Activated CD4-positive, alpha-beta T cell treated with anti-CD3 and anti-CD28 coated beads, Interleukin-2, amount 10 ng/mL, durations not matched to agents 24 days and 14 days (primary cell): ENCODE measurements at regions not wholly inside any gene's neighbourhood (a gene's known extent, or its start where the extent isn't known, plus 50 kb on each side); places are given as distances from the start of the nearest gene placed in this dataset.

Experiments
- DNase-seq: peaks from one replicate; pipeline ENCODE4 v3.0.0; 2022
- H3K27ac Mint-ChIP-seq: one replicate; pipeline ENCODE4 v1.8.0; 2022; ENCODE audit warnings: mild to moderate bottlenecking, mixed read lengths
- H3K27me3 Mint-ChIP-seq: one replicate; pipeline ENCODE4 v1.8.0; 2022; ENCODE audit warnings: mixed read lengths
- H3K36me3 Mint-ChIP-seq: one replicate; pipeline ENCODE4 v1.8.0; 2022; ENCODE audit warnings: low read depth, mild to moderate bottlenecking, mixed read lengths
- H3K4me1 Mint-ChIP-seq: one replicate; pipeline ENCODE4 v1.8.0; 2021; ENCODE audit warnings: mixed read lengths
- H3K4me3 Mint-ChIP-seq: one replicate; pipeline ENCODE4 v1.8.0; 2022; ENCODE audit warnings: mild to moderate bottlenecking, moderate library complexity, mixed read lengths
- H3K9me3 Mint-ChIP-seq: one replicate; pipeline ENCODE4 v1.8.0; 2021; ENCODE audit warnings: mixed read lengths
- intact Hi-C: fragments of 100-400 bp; cut with micrococcal nuclease; formaldehyde crosslinking; loops from one replicate; pipeline ENCODE4 v1.15.1; 2023

DNA sequence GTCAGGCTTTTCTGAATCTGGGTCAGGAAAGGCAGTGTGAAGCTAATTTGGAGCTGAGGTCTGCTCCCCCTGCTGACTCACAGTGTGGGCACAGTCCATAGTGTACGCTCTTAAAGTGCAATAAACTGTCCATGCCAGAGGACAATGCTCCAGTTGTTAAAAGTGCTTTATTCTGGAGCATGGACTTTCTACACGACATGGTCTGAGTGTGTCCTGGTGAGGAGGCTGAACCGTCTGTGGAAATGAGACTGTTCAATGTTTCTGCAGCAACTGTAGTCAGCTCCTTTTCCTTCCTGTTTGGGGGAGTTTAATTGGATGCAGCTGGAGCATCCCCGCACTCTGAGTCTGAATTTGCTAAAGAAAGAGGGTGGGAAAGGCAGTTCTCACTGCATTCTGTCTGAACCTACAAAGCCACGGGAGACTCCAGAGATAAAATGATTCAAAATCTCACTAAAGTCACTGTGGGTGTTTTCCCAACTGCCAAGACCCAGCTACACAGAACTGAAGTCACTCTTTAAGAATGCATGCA, 110.2 kb upstream of the TRIB2 start:
- DNase-seq: no peak
- H3K4me3 Mint-ChIP-seq: no peak overlapping the region
- peaks cover 9% of the 10 kb centered on the region for H3K4me1 Mint-ChIP-seq
- intact Hi-C loops: no loop called here
- H3K27ac Mint-ChIP-seq: no peak overlapping the region
- H3K9me3 Mint-ChIP-seq: peaks cover 11% of the 10 kb centered on the region
- H3K36me3 Mint-ChIP-seq: no peaks in the 10 kb centered on the region
- H3K27me3 Mint-ChIP-seq: peaks cover 10% of the 10 kb centered on the region

DNA sequence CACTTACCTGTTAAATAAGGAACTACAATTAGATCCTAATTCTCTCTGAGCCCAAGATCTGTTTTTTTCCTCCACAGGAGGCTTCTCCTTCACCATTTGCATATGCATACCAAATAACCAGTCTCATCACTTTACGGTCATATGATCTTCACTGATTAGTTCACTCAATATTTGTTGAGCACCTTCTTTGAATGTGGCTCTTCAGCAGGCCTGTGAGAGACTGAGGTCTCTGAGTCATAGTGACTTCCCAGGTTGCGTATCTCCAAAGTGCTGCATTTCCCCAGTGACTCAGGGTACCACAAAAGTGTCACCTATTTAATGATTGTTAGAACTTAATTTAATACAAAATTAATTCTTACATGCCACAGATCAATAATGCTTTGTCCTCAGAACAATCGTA, 108.8 kb upstream of the TRIB2 start:
- no peak overlapping the region for H3K27ac Mint-ChIP-seq
- no peak overlapping the region for H3K4me3 Mint-ChIP-seq
- peaks cover 9% of the 10 kb centered on the region for H3K4me1 Mint-ChIP-seq
- DNase-seq: no peak
- peaks cover 5% of the 10 kb centered on the region for H3K27me3 Mint-ChIP-seq
- H3K9me3 Mint-ChIP-seq: peaks cover 5% of the 10 kb centered on the region
- intact Hi-C loops: no loop called here
- H3K36me3 Mint-ChIP-seq: no peaks in the 10 kb centered on the region

DNA sequence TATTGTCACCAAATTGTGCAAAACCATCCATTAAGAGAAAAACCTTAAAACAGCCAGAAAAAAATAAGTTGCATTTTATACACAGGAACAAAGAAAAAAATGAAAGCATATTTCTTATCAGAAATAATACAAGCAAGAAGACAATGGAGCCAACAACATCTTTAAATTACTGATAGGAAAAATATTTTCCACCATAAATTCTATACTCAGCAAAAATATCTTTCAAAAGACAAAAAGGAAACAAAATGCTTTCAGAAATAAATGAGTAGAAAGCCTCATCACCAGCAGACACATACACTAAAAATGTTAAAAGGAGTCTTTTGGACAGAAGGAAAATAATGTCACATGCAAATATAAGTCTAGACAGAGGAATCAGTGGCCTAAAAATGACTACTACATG, 106.4 kb upstream of the TRIB2 start:
- Mint-ChIP-seq H3K27ac (no peak overlapping the region), H3K9me3 (peaks cover 8% of the 10 kb centered on the region), H3K36me3 (no peaks in the 10 kb centered on the region), H3K4me1 (peaks cover 11% of the 10 kb centered on the region), H3K4me3 (no peak overlapping the region), H3K27me3 (peaks cover 5% of the 10 kb centered on the region)
- intact Hi-C loops: no loop called here
- DNase-seq: no peak

DNA sequence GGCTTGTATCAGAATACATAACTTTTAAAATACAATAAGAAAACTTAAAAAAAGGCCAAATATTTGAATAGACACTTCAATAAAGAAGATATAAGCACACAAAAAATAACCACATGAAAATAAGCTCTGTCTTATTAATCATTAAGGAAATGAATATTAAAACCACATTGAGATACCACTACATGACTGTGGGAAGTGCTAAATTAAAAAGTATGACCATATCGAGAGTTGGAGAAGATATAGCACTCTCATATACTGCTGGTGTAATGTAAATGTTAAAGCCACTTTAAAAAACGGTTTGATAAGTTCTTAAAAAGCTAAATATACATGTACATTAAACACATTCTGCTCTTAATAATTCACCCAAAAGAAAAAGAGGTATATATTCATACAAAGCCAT, 104.6 kb upstream of the TRIB2 start:
- Mint-ChIP-seq H3K9me3 (peaks cover 8% of the 10 kb centered on the region), H3K4me1 (peaks cover 11% of the 10 kb centered on the region), H3K36me3 (no peaks in the 10 kb centered on the region), H3K27me3 (peaks cover 5% of the 10 kb centered on the region), H3K27ac (no peak overlapping the region), H3K4me3 (no peak overlapping the region)
- intact Hi-C loops: no loop called here
- DNase-seq: no peak

DNA sequence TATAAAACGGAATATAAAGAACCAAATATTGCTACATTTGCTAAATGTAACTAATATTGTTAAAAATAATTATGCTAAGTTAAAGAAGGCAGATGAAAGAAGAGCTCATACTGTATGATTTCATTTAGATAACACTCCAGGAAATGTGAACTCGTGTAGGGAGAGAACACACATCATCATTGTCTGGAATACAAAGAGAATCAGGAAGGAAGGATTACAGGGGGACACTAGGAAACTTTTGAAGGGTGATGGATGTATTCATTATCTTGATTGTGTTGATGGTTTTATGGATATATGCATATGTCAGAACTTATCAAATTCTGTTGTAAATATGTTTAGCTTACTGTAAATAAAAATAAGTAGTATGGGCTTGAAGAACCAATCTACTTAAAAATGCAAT, 104.1 kb upstream of the TRIB2 start:
- no peak for DNase-seq
- peaks cover 11% of the 10 kb centered on the region for H3K4me1 Mint-ChIP-seq
- H3K27me3 Mint-ChIP-seq: peaks cover 5% of the 10 kb centered on the region
- H3K9me3 Mint-ChIP-seq: peaks cover 8% of the 10 kb centered on the region
- H3K4me3 Mint-ChIP-seq: no peak overlapping the region
- intact Hi-C loops: no loop called here
- H3K36me3 Mint-ChIP-seq: no peaks in the 10 kb centered on the region
- H3K27ac Mint-ChIP-seq: no peak overlapping the region

DNA sequence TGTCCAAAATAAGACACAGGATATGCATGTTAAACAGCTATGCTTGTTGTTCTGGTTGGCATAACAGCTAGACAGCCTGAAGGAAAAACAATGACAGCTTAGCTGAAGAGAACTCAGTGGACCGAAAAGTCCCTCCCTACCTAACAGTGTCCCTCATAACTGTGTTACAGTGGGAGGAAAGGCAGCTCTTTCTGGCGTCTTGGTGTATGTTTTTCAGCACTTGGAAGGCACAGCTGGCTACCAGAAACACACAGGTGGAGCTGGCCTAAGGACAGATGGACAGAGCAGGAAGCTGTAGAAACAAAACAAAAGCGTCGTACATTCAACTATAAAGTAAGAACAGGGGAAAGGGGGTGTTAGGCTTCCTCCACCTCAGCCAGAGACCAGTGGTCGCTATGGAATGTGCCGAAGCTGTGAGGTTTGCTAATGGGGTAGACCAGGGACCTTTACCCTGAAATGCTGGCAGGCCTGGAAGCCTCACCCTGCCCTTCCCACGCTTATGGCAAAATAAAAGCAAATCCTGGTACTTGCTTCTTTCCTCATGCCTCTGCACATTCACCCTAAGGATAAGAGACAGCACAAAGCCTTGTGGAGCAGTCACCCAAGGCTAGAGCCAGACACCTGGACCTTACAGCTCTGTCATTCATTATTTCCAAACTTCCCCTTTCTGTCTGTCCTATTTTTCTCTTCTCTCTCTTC, 103.5 kb upstream of the TRIB2 start:
- no peak for DNase-seq
- Mint-ChIP-seq H3K9me3 (peaks cover 8% of the 10 kb centered on the region), H3K36me3 (no peaks in the 10 kb centered on the region), H3K27me3 (peaks cover 5% of the 10 kb centered on the region), H3K27ac (no peak overlapping the region), H3K4me3 (no peak overlapping the region), H3K4me1 (peaks cover 8% of the 10 kb centered on the region)
- intact Hi-C loops: no loop called here

DNA sequence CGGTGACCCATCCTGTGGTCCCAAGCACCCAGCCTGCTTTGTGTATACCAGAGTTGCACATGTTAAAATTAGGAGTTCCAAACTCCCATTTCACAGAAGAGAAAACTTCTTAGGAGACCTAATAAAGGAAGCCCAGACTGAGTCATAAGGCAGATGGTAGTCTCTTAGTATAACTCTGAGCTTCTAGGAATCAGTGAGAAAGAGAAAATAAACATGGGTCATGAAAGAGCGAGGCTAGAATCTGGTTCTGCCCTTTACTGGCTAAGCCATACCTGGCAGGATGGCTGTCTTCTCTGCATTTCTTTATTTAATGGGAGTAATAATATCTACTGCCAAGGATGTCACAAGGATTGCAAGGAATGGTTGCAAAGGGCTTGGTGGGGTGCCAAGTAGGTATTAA, 101.2 kb upstream of the TRIB2 start:
- H3K9me3 Mint-ChIP-seq: peaks cover 15% of the 10 kb centered on the region
- peaks cover 2% of the 10 kb centered on the region for H3K27me3 Mint-ChIP-seq
- intact Hi-C loops: no loop called here
- DNase-seq: no peak
- no peak overlapping the region for H3K4me3 Mint-ChIP-seq
- H3K27ac Mint-ChIP-seq: no peak overlapping the region
- H3K4me1 Mint-ChIP-seq: peaks cover 14% of the 10 kb centered on the region
- no peaks in the 10 kb centered on the region for H3K36me3 Mint-ChIP-seq

DNA sequence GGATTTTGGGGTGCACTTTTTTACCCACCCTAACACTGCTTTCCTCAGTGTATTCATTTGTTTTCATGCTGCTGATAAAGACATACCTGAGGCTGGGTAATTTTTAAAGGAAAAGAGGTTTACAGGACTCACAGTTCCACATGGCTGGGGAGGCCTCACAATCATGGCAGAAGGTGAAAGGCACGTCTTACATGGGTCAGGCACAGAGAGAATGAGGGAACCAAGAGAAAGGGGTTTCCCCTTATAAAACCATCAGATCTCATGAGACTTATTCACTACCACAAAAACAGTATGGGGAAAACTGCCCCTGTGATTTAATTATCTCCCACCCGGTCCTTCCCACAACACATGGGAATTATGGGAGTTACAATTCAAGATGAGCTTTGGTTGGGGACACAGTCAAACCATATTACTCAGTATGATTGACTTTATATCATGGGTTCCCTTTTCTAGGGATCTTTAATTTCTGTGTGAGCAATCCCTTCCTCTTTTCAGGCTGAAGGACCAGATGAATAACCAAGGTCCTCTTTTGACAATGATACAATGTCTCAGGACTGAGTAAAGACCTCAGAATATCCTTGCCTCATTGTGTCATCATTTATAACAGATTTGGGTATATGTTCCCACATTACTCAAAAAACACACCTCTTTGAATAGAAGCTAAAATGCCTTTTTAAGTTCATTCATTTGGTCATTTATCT, 100.1 kb upstream of the TRIB2 start:
- Mint-ChIP-seq H3K4me1 (peaks cover 16% of the 10 kb centered on the region), H3K27me3 (no peaks in the 10 kb centered on the region), H3K9me3 (peaks cover 15% of the 10 kb centered on the region), H3K4me3 (no peak overlapping the region), H3K36me3 (no peaks in the 10 kb centered on the region), H3K27ac (no peak overlapping the region)
- no peak for DNase-seq
- intact Hi-C loops: no loop called here

DNA sequence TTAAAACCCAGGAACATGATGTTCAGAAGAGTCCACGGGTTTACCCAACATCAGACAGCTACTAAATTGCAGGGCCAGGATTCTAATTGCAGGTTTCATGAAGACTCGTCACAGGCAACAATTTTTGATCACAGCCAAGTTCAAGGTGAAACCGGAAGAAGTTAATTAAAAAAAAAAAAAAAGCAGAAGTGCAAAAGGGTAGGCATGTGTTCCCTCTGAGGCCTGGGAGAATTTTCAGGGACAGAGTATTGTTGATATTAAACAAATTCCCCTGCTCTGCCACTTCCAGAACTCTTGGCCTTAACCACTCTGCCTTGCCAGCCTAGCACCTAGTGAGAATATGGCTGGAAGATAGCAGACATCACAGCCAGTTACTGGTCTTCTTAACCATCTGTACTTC, 99.4 kb upstream of the TRIB2 start:
- intact Hi-C loops: no loop called here
- Mint-ChIP-seq H3K27me3 (peaks cover 2% of the 10 kb centered on the region), H3K9me3 (peaks cover 15% of the 10 kb centered on the region), H3K4me3 (no peak overlapping the region), H3K27ac (no peak overlapping the region), H3K36me3 (no peaks in the 10 kb centered on the region), H3K4me1 (peaks cover 16% of the 10 kb centered on the region)
- no peak for DNase-seq

DNA sequence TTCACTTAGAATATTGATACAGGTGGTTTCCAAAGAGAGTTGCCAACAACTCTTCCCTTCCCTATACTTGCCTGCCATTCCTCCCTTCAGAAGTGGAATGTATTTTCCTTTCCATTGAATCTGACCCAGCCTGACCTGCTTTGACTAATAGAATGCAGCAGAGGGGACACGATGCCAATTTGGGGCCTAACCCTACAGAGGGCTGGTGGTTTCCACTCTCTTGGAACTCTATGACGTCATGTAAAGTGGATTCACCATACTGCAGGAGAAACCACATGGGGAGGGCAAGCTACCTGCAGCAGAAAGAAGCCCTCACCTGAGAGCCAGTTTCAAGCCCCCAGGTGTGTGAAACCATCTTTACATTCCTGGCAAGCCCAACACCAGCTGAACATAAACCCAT, 98.9 kb upstream of the TRIB2 start:
- Mint-ChIP-seq H3K4me1 (peaks cover 16% of the 10 kb centered on the region), H3K27me3 (peaks cover 2% of the 10 kb centered on the region), H3K9me3 (peaks cover 15% of the 10 kb centered on the region), H3K4me3 (no peak overlapping the region), H3K36me3 (no peaks in the 10 kb centered on the region), H3K27ac (no peak overlapping the region)
- intact Hi-C loops: no loop called here
- DNase-seq: no peak

DNA sequence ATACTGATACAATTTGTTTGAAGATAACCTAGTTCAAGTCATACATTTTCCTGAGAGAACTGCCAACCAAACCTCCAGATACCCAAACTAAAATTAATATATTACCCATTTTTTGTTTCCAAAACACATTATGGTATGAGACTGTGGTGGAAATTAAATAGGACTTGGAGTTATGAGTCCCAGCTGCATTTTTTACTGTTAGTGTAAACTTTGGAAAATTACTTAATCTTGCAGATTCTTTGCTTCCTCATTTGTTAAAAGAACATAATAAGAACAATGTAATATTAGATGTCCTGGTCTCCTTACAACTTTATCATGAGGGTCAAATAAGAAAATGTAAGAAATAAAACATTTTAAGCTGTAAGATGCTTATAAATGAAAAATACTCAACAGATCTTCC, 98.2 kb upstream of the TRIB2 start:
- Mint-ChIP-seq H3K9me3 (peaks cover 15% of the 10 kb centered on the region), H3K4me3 (no peak overlapping the region), H3K27me3 (peaks cover 2% of the 10 kb centered on the region), H3K27ac (no peak overlapping the region), H3K36me3 (no peaks in the 10 kb centered on the region), H3K4me1 (peaks cover 16% of the 10 kb centered on the region)
- DNase-seq: no peak
- intact Hi-C loops: no loop called here

DNA sequence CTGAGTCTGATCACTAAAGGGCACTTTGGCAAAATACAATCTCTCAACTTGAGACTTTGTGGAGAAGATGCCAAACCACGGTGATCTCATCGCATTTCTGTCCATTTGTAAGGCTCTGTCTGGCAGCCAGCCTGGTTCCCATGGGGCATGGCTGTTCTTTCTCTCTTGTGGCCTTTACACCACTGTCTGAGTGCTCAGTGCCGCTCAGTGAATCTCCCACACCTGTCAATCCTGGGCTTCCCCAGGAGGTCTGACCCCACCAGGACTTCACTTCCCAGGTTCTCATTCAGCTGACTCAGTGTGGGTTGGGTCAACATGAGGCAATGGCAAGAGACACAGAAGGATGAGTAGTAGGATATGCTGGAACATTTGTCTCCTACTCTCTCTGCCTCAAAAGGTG, 96.8 kb upstream of the TRIB2 start:
- Mint-ChIP-seq H3K36me3 (no peaks in the 10 kb centered on the region), H3K27ac (no peak overlapping the region), H3K27me3 (peaks cover 3% of the 10 kb centered on the region), H3K4me3 (no peak overlapping the region), H3K4me1 (peaks cover 17% of the 10 kb centered on the region), H3K9me3 (peaks cover 7% of the 10 kb centered on the region)
- intact Hi-C loops: no loop called here
- no peak for DNase-seq

DNA sequence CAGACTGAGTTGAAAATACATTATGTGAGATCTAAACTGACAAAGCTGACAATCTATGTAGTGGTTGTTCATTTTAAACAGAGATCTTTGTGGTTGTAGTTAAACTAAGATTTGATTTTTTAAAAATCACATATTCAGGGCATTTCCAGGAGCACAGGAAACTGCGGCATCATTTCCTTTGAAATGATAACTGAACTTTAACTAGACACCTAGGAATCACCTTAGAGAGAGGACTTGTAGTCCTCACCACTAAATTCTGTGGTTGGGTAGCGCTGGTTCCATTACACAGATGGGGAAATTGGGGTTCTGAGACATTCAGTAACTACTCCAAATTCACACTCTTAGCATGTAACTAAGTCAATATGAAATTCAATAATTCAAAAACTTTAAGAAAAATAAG, 96.0 kb upstream of the TRIB2 start:
- DNase-seq: no peak
- H3K4me3 Mint-ChIP-seq: no peak overlapping the region
- H3K4me1 Mint-ChIP-seq: peaks cover 17% of the 10 kb centered on the region
- peaks cover 7% of the 10 kb centered on the region for H3K27me3 Mint-ChIP-seq
- no peak overlapping the region for H3K27ac Mint-ChIP-seq
- H3K9me3 Mint-ChIP-seq: peaks cover 7% of the 10 kb centered on the region
- no peaks in the 10 kb centered on the region for H3K36me3 Mint-ChIP-seq
- intact Hi-C loops: no loop called here

DNA sequence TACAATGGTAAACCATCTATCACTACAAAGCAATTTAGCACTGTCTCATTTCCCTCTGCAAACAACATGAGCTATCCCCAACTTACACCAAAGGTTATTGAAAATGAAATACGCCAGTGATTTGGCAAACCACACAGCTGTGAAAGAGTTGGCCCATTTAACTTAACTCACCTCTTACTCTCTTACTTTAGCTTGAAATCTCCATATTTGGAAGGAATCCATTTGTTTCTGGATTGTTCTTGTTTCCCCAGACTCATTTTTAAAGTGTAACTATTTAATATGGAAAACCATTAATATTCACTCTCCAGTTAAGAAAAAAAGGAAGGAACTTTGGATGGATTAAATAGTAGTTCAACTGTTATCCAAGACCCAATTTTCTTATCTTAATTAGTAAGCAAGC, 93.7 kb upstream of the TRIB2 start:
- DNase-seq: no peak
- H3K27me3 Mint-ChIP-seq: peaks cover 7% of the 10 kb centered on the region
- H3K36me3 Mint-ChIP-seq: no peaks in the 10 kb centered on the region
- intact Hi-C loops: no loop called here
- H3K9me3 Mint-ChIP-seq: peaks cover 7% of the 10 kb centered on the region
- no peak overlapping the region for H3K4me3 Mint-ChIP-seq
- H3K27ac Mint-ChIP-seq: no peak overlapping the region
- peaks cover 16% of the 10 kb centered on the region for H3K4me1 Mint-ChIP-seq
